NT2/D1 (cell line): ENCODE measurements at regions not wholly inside any gene's neighbourhood (a gene's known extent, or its start where the extent isn't known, plus 50 kb on each side); places are given as distances from the start of the nearest gene placed in this dataset.
"Not testable (repeated sequence)": the region's sequence is repeated elsewhere in the genome, so short reads cannot be mapped to it uniquely, and the experiment has no call there.

Experiments
- DNase-seq: peaks from one replicate; pipeline ENCODE4 v3.0.0-alpha.2; 2011; ENCODE audit warnings: low read depth, low spot score
- H3K27me3 ChIP-seq: 2 replicates; pipeline ENCODE4 v1.6.0; 2011; ENCODE audit warnings: mild to moderate bottlenecking; ENCODE audit not compliant: insufficient read length, insufficient read depth
- H3K36me3 ChIP-seq: 2 replicates; pipeline ENCODE4 v1.6.1; 2011; ENCODE audit warnings: mild to moderate bottlenecking, low read length, mixed read lengths; ENCODE audit not compliant: insufficient read depth, insufficient read length
- H3K4me1 ChIP-seq: 2 replicates; pipeline ENCODE4 v1.5.1; 2011; ENCODE audit not compliant: insufficient read depth, insufficient read length
- H3K4me3 ChIP-seq: 2 replicates; pipeline ENCODE4 v1.5.1; 2011; ENCODE audit warnings: low read depth; ENCODE audit not compliant: insufficient read length
- H3K9ac ChIP-seq: 2 replicates; pipeline ENCODE4 v1.6.0; 2011; ENCODE audit warnings: low read depth; ENCODE audit not compliant: insufficient read length
- H3K9me3 ChIP-seq: 2 replicates; pipeline ENCODE4 v1.5.1; 2011; ENCODE audit warnings: mild to moderate bottlenecking, low read length; ENCODE audit not compliant: insufficient read depth
- SUZ12 ChIP-seq: IDR thresholded peaks from 2 replicates; pipeline ENCODE4 v1.6.1; 2011; ENCODE audit not compliant: insufficient read length, insufficient read depth; ENCODE audit errors: extremely low read depth
- YY1 ChIP-seq: IDR thresholded peaks from 2 replicates; pipeline ENCODE4 v1.6.1; 2011; ENCODE audit not compliant: insufficient read length, insufficient read depth
- ZNF274 ChIP-seq: IDR thresholded peaks from 2 replicates; pipeline ENCODE4 v1.6.1; 2011; ENCODE audit warnings: mild to moderate bottlenecking, low read depth, low read length

DNA sequence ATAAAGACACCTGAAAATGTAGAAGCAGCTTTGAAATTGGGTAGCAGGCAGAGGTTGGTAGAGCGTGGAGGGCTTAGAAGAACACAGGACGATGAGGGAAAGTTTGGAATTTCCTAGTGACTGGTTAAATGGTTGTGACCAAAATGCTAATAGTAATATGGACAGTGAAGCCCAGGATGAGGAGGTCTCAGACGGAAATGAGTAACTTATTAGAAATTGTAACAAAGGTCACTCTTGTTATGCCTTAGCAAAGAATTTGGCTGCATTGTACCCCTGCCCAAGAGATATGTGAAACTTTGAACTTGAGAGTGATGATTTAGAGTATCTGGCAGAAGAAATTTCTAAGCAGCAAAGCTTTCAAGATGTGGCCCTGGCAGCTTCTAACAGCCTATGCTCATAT lies 382.5 kb downstream of the KCNN2 start:
- Histone ChIP-seq H3K36me3 (no peaks in the 10 kb centered on the region), H3K4me3 (no peak overlapping the region), H3K9ac (no peak overlapping the region), H3K9me3 (no peaks in the 10 kb centered on the region), H3K4me1 (no peaks in the 10 kb centered on the region), H3K27me3 (no peaks in the 10 kb centered on the region)
- TF ChIP-seq SUZ12, result no peak
- no peak for TF ChIP-seq ZNF274
- TF ChIP-seq YY1, result no peak
- no peak for DNase-seq

DNA sequence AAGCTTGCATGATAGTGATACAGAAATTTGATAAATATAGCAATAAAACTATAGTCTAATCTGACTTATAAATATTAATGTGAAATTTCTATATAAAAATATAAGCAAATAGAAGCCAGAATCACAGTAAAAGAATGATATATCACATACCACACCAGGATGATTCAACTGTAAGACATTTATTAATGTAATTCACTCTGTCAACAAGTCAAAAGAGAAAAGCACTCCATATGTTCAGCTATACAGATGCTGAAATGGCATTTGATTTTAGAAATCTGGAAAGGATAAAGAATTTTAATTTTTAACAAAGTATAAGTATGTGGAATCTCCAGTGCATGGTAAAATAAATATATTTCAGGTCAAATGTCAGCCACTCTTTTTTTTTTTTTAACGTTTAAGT lies 372.4 kb downstream of the KCNN2 start:
- Histone ChIP-seq H3K4me1 (no peaks in the 10 kb centered on the region), H3K4me3 (no peak overlapping the region), H3K36me3 (no peaks in the 10 kb centered on the region), H3K27me3 (no peaks in the 10 kb centered on the region), H3K9ac (no peak overlapping the region), H3K9me3 (no peaks in the 10 kb centered on the region)
- no peak for DNase-seq
- TF ChIP-seq SUZ12 (no peak), YY1 (no peak), ZNF274 (no peak)

DNA sequence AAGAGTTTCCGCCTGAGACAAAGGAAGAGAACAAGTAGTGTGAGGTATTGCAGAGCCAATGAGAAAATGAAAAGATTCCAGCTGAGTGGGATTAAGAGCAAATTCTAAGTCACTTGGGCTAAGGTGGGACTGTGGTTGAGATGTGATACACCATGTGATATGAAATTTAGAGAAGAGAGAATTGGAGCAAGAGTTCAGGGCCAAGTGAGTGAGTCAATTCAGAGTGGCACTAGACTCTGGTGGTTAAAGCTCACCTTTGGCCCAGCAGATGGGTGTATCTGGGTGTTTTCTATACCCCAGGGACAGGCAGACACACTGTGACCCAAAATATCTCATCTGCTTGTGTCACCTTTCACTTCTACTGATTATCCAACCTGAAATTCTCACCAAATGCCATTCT lies 368.1 kb downstream of the KCNN2 start:
- Histone ChIP-seq H3K27me3 (no peaks in the 10 kb centered on the region), H3K36me3 (no peaks in the 10 kb centered on the region), H3K9me3 (peaks cover 9% of the 10 kb centered on the region; the same call in 1 of the 2 replicates), H3K9ac (no peak overlapping the region), H3K4me1 (no peaks in the 10 kb centered on the region), H3K4me3 (no peak overlapping the region)
- TF ChIP-seq YY1, result no peak
- TF ChIP-seq SUZ12, result no peak
- no peak for TF ChIP-seq ZNF274
- DNase-seq, result no peak

DNA sequence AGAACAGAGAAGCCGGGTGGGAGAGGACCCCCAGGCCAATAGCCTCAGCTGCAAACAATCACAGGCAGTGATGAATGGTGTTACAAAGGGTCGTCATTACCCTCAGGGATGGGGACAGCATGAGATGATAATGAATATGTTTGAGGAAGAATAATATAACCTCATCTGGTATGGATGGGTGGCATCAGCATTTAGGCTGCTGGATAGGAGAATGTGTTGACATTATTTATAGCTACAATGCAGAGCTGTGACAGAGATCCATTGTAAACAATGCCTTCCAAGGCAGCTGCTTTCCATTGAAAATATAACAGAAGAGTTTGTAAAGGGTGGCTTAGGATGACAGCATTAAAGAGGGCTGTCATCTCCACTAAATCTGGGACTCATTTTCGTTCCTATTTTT lies 365.5 kb downstream of the KCNN2 start:
- no peak for TF ChIP-seq SUZ12
- H3K4me1 ChIP-seq, result no peaks in the 10 kb centered on the region
- DNase-seq, result no peak
- H3K9ac ChIP-seq, result no peak overlapping the region
- H3K36me3 ChIP-seq, result no peaks in the 10 kb centered on the region
- H3K27me3 ChIP-seq, result no peaks in the 10 kb centered on the region
- peaks cover 21% of the 10 kb centered on the region for H3K9me3 ChIP-seq
- no peak overlapping the region for H3K4me3 ChIP-seq

DNA sequence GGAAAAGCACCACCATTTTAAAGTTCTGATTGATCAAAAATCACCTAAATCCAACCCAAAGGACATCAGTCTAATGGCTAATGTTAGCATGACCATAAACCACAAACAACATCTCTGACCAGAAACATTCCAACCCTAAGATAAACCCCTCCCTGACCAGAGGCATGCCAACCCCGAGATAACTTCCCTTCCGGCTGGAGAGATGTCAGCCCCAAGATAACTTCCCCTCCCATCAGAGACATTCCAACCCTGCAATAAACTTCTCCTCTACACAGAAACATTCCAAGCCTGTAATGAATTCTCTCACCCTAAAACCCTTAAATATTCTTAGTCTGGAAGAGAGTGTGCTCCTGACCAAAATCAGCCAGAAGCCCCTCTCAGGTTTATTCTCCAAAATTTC lies 364.3 kb downstream of the KCNN2 start:
- peaks cover 24% of the 10 kb centered on the region for H3K9me3 ChIP-seq
- TF ChIP-seq ZNF274 (no peak), SUZ12 (no peak), YY1 (no peak)
- H3K9ac ChIP-seq, result no peak overlapping the region
- no peaks in the 10 kb centered on the region for H3K36me3 ChIP-seq
- no peaks in the 10 kb centered on the region for H3K4me1 ChIP-seq
- no peak overlapping the region for H3K4me3 ChIP-seq
- no peak for DNase-seq
- no peaks in the 10 kb centered on the region for H3K27me3 ChIP-seq

DNA sequence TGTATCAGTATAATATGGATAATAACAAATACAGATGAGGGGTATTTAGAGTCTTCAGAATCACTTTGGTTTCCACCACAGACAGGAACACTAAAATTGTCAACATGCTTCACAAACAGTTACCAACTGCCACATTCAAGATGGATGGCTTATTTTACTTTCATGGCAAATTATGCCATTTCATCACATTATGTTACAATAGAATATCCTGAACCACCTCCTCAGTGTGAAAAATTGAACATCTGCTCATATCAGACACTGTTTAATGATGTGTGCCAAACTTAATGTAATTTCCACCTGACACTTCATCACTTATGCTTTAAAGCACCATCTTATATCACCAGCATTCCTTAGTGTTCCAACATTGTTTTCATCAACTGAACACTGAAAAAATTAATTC lies 357.4 kb downstream of the KCNN2 start:
- Histone ChIP-seq H3K27me3 (no peaks in the 10 kb centered on the region), H3K9ac (no peak overlapping the region), H3K9me3 (peaks cover 16% of the 10 kb centered on the region), H3K4me3 (no peak overlapping the region), H3K36me3 (no peaks in the 10 kb centered on the region), H3K4me1 (no peaks in the 10 kb centered on the region)
- DNase-seq, result no peak
- TF ChIP-seq ZNF274, result no peak
- TF ChIP-seq SUZ12, result no peak

DNA sequence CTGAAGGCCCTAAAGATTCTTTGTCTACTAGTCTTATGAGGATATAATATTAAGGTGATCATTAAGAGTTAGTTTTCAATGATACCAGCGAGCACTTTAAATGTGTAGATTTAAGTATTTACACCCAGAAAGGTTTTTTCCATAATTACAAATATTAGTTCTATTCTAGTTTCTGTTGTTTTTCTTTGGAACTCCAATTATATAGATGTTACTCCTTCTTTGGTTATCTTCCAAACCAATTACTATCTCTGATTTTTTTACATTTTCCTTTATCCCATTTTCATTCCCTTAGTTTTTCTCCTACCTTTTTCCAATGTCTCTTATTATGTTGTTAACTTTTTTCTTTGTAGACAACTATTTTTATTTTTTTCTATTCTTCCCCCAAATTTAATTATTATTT lies 355.1 kb downstream of the KCNN2 start:
- Histone ChIP-seq H3K4me3 (no peak overlapping the region), H3K27me3 (no peaks in the 10 kb centered on the region), H3K9me3 (no peaks in the 10 kb centered on the region), H3K36me3 (no peaks in the 10 kb centered on the region), H3K4me1 (no peaks in the 10 kb centered on the region), H3K9ac (no peak overlapping the region)
- no peak for TF ChIP-seq YY1
- DNase-seq, result no peak

DNA sequence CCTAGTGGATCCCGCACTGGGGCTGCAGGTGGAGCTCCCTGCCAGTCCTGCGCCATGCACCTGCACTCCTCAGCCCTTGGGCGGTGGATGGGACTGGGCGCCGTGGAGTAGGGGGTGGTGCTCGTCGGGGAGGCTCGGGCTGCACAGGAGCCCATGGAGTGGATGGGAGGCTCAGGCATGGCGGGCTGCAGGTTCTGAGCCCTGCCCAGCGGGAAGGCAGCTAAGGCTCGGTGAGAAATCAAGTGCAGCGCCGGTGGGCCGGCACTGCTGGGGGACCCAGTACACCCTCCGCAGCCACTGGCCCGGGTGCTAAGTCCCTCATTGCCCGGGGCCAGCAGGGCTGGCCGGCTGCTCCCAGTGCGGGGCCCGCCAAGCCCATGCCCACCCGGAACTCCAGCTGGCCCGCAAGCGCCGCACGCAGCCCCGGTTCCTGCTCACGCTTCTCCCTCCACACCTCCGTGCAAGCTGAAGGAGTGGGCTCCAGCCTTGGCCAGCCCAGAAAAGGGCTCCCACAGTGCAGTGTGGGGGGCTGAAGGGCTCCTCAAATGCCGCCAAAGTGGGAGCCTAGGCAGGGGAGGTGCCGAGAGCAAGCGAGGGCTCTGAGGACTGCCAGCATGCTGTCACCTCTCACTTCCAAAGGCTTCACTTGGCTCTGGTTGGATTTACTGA lies 342.5 kb downstream of the KCNN2 start:
- H3K27me3 ChIP-seq, DNase-seq, H3K36me3 ChIP-seq, H3K9me3 ChIP-seq, H3K4me1 ChIP-seq, H3K9ac ChIP-seq, H3K4me3 ChIP-seq: not testable (repeated sequence)
